Activated T-cell treated with anti-CD3 and anti-CD28 coated beads for 48 hours (primary cell): ENCODE measurements at regions not wholly inside any gene's neighbourhood (a gene's known extent, or its start where the extent isn't known, plus 50 kb on each side); places are given as distances from the start of the nearest gene placed in this dataset.
"Not testable (repeated sequence)": the region's sequence is repeated elsewhere in the genome, so short reads cannot be mapped to it uniquely, and the experiment has no call there.

Source experiments
- DNase-seq: peaks from one replicate; pipeline ENCODE4 v3.0.0-alpha.2; 2020; ENCODE audit warnings: low read depth

DNA sequence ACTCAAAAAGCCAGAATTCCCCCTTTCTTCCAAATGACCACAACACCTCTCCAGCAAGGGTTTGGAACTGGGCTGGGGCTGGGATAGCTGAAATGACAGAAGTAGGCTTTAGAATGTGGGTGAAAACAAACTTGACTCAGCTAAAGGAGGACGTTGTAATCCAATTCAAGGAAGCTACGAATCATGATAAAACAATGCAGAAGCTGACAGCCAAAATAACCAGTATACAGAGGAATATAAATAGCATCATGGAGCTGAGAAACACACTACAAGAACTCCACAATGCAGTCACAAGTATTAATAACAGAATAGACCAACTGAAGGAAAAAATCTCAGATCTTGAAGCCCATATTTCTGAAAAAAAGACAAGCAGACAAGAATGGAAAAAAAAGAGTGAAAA is 95.8 kb upstream of the TET2 start:
- no peak for DNase-seq

DNA sequence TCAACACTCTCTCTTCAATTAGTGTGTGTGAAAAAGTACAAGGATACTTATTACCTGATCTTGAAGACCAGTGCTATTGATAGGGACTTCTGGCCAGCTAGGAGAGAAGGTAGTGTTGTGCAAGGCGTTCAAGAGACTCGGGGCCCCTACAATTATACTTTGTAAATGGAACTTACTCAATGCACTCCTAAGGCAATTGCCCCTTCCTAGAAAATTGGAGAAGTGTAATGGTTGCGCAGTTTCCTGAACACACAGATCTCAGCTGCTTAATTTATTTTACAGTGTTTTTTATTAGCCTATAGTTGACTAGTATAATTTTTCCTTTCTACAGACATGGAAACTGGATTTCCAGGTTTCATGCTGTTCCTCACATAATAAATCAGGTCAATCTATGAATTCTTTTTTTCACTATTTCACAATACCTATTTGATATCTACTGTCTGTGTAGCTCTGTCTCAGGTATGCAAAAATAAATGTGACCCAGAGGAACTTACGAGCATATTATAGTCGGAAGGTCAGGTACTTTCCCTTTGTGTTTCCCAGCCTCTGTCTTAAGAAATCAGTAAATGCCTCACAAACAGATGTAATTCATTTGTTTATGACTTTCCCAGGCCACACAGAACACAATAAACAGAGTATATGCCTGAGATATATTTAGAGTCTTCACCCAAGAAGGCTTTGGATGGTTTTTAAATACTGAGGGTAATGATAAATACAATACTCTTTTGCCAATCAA is 89.1 kb upstream of the TET2 start:
- DNase-seq, result no peak

DNA sequence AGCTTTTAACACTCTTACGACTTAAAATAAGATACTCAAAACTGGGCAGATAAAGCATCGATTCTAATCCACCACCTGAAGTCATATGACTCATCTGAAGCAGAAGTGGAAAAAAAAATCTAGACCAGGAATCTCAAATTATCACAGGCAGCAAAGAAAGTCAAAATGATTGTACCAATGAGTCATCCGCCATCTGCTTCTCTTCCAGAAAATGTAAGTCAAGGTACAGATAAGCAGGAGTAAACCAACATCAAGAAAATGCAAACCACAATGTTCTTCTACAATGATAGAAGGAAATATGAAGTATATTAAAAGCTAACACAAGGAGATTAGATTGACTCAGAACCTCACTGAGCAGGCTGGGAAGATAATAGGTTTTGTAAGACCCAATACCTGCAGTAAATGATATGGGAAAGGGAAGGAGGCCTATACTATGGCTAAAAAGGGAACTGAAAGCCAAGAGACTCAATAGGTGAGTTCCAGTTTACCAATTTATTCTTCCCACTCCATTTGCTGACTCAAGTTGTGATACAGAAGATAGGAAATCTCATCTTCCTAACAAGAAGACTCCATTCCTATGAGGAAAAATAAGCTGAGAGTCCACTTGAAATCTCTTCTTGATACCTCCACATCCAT is 88.4 kb upstream of the TET2 start:
- no peak for DNase-seq

DNA sequence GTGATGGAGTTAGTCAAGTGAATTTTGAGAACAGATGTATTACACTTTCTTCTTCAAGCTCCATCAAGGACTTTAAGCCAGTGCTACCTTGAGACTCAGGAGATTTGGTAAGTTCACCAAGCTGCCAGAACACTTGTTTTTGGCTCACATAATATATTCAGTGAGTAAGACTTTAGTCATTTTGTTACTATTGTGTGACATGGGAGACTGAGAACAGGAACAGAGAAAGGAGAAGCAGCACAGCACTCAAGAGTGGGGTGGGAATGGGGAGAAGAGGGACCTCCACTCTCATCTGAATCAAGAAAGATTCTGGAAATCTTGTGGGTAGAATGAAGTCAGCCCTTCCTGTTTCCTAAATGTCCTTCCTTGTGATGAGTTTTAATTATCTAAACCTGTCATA is 87.3 kb upstream of the TET2 start:
- DNase-seq, result no peak

DNA sequence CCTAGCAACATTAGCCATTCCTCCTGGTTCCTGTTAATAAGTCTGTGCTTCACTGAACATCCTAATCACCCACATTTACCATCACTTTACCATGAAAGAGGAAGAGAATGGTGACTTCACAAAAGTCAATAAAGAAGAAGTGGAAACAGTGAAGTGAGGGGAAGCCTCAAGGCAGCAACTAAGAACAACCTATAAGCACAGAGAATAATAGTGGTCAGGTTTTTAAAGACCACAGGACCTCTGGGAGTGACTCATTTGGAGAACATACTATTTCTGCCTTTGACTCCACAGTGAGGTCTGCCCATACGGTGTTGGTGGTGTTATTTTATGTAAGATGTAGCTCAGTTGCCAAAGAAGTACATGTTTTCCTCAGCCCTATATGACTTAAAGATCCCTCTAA is 86.0 kb upstream of the TET2 start:
- no peak for DNase-seq

- DNase-seq, result peak; percentile 16
Observed at GRCh38 chr4:105061136-105061696, 85.5 kb upstream of the TET2 start.

DNA sequence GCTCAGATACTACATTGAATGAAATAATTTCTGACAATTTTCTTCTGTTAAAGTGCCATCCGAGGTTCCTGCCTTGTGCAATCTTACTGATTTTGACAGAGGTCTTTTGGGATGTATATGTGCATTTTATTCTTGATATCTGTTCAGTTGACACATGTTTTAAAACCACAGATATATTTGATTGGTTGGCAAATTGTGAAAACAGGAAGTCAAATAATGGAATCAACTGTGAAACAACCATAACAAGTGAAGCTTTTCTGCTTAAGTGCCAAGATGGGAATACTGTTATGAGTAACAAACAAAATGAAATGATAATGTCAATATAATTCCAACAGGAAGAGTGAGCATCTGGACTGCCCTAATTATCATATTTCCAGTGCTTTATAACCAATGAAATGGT is 84.9 kb upstream of the TET2 start:
- DNase-seq, result no peak

DNA sequence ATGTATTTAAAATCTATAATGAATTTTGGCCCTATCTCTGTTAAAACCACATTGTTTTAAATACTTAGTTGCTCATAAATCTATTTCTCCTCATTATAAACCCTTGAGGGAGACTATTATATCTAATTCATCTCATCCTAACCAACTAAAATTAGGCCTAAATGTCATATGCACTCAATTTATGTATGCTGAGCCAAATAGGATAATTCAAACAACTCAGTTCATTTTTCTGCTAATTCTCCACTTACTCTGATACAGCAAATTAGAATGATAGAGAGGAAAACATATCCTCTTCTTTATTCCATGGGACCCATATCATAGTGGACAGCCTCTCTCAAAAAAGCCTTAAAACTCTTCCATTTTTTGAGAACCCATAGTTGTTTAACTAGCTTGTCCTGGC is 80.3 kb upstream of the TET2 start:
- no peak for DNase-seq

DNA sequence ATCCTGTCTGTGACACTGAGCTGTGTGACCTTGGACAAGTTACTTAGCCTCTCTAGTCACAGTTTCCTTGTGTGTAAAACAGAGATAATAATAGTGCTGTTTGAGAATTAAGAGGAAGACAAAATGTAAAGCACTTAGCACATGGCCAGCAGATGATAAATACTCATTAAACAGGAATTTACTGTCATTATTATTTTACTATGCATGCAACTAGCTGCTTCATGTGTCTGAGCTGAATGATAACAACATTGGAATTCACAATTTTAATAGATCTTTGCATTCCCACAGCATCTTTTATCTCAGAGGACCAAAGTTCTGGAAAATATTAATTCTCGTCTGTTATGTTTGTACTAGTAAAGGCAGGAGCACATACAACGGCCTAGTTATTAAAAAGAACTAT is 79.2 kb upstream of the TET2 start:
- DNase-seq, result no peak

GRCh38 chr4:105067946-105068345 is 78.7 kb upstream of the TET2 start:
- no peak for DNase-seq

- no peak for DNase-seq
Observed at GRCh38 chr4:105068516-105068915, 78.2 kb upstream of the TET2 start.

GRCh38 chr4:105072095-105072494 is 74.6 kb upstream of the TET2 start:
- DNase-seq, result not testable (repeated sequence)

GRCh38 chr4:105074097-105074496 is 72.6 kb upstream of the TET2 start:
- no peak for DNase-seq

GRCh38 chr4:105075045-105075444 is 71.6 kb upstream of the TET2 start:
- no peak for DNase-seq

GRCh38 chr4:105088110-105088879 is 58.4 kb upstream of the TET2 start:
- DNase-seq, result no peak

GRCh38 chr4:105092356-105092755 is 54.3 kb upstream of the TET2 start:
- no peak for DNase-seq

GRCh38 chr4:105092768-105093167 is 53.9 kb upstream of the TET2 start:
- no peak for DNase-seq

DNA sequence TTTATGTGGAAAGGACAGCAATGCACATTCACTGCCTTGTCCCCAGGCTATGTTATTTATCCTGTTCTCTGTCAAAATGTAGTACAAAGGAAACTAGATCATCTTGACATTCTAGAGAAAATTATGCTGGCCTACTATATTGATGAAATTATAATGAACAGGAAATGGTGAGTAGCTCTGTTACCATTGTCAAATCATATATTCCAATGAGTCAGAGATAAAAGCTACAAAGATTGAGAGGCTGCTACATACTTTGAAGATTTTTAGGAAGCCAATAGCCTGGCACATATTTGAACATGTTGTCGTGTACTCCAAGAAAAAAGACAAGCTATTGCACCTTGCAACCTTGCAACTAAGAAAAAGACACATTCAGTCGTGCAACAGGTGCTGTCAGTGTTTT is 52.7 kb upstream of the TET2 start:
- DNase-seq, result no peak
